ENCODE measurements at regions not wholly inside any gene's neighbourhood (a gene's known extent, or its start where the extent isn't known, plus 50 kb on each side); places are given as distances from the start of the nearest gene placed in this dataset.
"Not testable (repeated sequence)": the region's sequence is repeated elsewhere in the genome, so short reads cannot be mapped to it uniquely, and the experiment has no call there.

DNA sequence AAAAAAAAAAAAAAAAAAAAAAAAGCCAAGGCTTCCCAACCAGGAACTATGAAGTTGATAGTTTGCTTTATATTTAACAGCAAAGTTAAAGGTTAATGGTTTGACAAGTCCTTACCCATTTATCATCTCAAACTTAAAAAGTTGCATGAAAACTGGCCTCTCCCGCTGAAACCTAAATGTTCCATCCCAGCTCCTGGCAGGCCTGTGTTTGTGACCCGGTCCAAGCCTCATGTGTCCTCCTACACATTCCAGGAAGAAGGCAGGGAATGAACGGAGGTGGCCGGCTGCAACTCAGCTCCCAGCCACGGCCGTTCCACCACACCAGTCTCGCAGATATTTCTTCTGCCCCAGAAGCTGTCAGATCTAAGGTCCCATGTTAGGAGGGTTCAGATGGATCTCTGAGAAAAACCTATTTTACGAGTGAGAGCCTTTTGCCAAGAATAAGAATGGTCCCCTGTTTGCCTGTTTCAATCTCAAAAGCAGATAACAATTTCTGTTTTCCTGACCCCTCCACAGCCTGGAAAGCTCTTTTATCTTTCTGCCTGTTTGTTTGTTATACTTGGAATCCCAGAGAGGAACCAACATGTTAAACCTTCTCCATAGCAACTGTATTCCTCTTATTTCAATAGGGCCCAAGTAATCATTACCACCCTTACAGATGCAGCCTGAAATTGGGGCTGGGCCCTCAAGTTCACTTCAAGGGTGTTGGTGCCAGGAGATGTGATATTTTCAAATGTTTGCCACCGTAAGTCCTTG lies 56.5 kb downstream of the KCTD12 start:
- no peak for DNase-seq

DNA sequence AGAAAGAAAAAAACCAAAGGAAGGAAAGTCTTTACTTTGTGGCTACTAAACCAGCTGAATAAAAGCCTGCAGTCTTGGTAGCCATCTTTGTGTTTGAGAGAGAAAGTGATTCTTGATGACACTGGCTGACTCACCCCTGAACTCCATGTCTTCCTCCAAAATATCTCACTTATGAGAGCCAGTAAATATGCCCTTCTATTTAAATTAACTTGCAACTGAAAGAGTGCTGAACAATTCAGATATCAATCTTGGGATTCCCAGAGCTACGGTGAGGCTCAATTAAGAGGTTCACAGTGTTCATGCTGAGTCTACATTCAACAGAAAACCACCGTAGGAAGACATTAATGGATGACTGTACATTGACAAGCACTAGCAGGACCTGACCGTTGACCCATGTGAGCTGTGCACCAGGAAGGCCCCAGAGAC lies 57.9 kb downstream of the KCTD12 start:
- no peak for DNase-seq

- DNase-seq: no peak
These were observed 59.7 kb downstream of the KCTD12 start for GRCh38 chr13:76826527-76826926.

GRCh38 chr13:76825430-76825829 lies 60.8 kb downstream of the KCTD12 start:
- no peak for DNase-seq

DNA sequence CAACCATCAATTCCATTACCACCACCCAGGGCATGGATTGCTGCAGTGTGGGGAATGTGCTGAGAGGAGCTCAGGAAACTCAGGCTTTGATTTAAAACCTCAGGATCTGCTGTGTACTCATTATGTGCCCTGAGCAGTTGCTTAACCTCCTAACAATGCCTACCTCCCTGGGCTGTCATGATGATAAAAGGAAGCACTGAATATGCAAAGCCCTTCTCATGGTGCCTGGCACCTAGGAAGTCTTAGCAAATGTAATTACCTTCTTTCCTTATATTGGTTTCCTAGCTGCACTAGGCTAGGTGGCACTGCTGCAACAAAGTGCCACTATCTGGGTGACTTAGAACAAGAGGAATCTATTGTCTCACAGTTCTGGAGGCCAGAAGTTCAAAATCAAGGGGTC lies 62.2 kb downstream of the KCTD12 start:
- no peak for DNase-seq

GRCh38 chr13:76822698-76823267 lies 63.4 kb downstream of the KCTD12 start:
- no peak for DNase-seq

GRCh38 chr13:76821222-76821621 lies 65.0 kb downstream of the KCTD12 start:
- DNase-seq: not testable (repeated sequence)

DNA sequence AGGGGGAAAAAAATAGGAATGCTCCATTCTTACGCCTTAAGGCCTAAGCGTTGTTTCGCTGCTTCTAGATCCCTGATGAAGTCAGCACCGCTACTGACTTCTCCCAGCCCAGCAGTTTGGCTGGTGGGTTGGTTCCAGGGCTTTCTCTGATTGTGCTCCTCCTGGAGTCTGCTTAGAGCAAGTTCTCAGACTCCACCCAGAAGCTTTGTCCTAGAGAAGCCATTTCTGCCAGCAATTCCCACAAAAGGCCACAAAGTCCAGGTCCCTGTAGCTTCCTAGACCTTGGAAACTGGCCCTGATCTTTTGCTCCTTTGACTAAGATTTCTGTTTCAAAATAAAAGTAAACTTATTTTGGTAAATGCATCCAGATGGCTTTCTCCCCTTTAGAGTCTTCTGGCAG lies 65.4 kb downstream of the KCTD12 start:
- DNase-seq: no peak

- DNase-seq: no peak
These were observed 69.8 kb downstream of the KCTD12 start for GRCh38 chr13:76816394-76816793.

- no peak for DNase-seq
These were observed 70.9 kb downstream of the KCTD12 start for GRCh38 chr13:76815344-76815743.

GRCh38 chr13:76813891-76814290 lies 72.3 kb downstream of the KCTD12 start:
- DNase-seq: no peak

DNA sequence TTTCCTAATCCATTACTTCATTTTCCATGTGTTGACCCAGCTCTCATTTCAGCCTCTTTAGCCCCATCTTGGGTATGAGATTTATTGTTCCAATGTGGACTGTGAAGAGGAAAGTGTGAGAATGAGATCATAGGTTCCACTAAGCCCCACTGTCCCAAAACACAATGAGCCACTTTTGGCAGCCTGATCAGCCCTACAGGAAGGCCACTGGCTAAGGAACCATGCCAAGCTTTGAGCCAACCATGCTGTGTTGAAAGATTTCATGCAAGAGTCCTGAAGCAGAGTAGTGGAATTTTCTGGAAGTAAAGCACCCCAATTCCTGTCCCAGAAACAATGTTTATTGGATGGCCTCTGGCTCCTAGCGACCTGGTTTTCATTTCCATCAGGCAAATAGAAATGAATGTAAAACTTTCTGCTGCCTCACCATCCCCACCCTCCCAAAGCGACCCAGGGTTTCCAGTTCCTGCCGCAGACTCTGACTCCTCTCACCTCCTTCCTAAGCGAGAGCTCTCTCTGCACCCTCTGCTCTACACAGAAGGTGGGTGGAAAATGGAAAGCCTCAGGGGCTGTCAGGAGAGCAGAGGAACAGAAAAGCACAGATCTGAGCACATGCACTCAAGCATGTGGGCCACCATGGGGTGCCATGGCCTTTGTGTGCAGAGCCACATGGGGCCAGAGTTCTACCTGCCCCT lies 73.1 kb downstream of the KCTD12 start:
- DNase-seq: no peak

GRCh38 chr13:76812206-76812897 lies 73.9 kb downstream of the KCTD12 start:
- DNase-seq: no peak

GRCh38 chr13:76809389-76809788 lies 76.8 kb downstream of the KCTD12 start:
- no peak for DNase-seq

DNA sequence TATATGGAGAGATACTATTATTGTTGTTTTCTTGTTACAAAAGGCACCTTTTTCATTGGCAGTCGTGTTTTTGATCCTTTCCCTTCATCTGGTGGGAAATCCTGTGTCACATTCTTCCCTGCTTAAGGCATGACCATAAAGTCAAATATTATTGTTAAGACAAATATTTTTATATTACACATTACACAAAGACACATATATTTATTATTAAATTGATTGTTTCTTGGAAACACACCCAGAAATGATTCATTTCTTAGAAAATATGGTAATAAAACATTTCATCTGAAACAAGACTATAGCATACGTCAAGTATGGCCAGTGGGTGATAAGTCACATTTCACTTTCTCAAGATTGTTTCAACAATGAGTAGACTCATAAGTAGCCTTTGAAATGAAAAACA lies 77.3 kb downstream of the KCTD12 start:
- no peak for DNase-seq

DNA sequence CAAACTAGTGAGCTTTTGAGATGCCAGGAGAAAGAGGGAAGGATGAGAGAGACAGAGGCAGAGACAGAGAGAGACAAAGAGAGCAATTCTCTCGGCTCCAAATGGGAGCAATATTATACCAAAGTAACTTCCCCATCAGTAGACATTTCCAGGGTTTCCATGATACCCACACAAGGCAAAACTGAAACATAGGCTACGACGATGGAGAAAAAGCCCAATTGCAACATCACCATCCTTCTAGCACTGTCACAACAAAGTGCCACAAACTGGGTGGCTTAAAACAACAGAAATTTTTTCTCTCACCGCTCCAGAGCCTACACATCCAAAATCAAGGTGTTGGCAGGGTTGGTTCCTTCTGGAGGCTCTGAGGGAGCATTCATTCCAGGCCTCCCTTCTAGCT lies 81.4 kb downstream of the KCTD12 start:
- no peak for DNase-seq

DNA sequence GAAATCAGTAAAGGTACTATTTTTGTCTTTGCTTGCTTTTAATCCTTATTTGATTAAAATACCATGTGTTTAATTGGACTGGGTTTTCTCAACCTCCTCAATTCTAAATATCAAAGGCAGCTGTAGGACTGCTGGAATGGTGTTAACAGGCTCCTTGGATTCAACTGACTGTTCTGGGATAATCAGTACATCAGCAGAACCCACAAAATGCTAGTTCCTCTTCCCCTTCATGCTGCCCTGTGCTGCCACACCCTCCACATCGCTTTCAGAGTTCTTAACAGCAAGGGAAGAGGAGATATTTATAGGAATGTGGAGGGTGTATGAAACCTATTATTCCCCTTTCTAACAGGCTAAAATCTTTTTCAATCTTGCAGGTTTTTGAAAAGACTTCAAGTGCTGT lies 82.4 kb downstream of the KCTD12 start:
- no peak for DNase-seq

DNA sequence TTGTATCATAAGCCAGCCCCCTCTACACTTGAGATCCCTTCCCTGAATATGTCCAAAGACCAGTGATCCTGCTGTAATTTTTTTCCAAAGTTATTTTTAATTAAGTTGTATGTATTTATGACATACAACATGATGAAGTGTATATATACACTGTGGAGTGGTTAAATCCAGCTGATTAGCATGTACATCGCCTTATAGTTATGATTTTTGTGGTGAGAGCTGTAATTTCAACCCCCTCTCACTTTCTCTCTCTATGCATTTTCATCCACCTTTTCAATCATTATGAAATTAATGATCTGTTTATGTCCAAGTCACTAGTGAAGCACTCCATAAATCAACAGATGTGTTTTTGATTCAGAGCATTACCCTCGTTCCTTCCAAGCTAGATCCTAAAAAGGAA lies 85.3 kb downstream of the KCTD12 start:
- no peak for DNase-seq

- no peak for DNase-seq
These were observed 86.5 kb downstream of the KCTD12 start for GRCh38 chr13:76799696-76800095.

DNA sequence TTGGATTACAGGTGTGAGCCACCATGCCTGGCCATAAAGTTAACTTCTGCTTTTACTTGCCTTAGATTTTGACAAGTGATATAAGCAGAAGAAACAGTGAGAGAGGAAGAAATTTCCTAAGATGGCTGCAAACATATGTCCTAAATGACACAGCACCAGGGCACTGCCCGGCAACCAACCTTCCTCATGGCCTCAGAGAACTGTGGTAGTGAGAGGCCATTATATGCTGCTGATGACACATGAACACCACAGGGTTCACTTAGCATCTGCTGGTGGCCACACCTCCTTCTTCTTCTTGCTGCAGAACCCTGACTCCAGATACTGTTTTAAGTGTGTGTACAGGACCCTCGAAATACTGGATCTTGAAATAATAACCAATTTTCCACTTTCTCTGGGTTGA lies 88.2 kb downstream of the KCTD12 start:
- DNase-seq: no peak

DNA sequence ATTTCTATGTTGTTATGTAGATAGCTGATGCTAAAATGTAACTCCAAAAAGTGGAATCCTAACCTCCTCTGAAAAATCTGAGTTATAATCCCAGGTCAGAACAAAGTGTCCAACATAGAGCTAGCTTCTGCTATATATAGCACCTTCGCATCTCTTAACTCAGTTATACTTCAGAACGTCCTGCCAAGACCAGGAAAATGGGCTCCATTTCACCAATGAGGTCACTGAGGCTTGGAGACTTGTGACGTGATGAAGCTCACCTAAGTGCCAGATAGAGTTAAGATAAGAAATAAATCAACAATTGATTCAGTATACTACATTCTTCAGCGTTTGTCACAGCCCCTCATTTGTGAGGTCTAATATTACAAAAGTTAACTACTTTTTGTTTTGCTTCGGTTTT lies 88.8 kb downstream of the KCTD12 start:
- no peak for DNase-seq

- no peak for DNase-seq
These were observed 89.4 kb downstream of the KCTD12 start for GRCh38 chr13:76796851-76797250.
